ENCODE measurements at regions not wholly inside any gene's neighbourhood (a gene's known extent, or its start where the extent isn't known, plus 50 kb on each side); places are given as distances from the start of the nearest gene placed in this dataset.

DNA sequence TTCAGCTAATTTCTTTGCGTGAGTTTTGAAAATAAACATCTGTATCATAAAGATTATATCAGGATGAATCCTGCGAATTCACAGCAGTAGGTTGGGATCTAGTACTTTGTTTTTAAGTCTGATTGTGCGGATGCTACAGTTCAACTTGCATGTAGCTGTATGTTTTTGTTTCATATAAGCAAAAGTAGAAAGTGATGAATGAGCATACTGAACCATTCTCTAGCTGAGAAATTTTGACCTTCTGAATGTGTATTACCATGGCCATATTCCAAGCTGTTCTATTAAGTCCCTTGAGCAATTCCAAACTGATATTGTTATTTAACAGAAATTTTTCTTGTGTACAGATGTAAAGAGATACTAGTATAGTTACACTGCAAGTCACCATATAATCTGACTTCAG, 358.8 kb upstream of the MEOX2 start:
- Histone ChIP-seq H3K9ac (ENCODE audit: low read length) (no peak overlapping the region), H3K9me3 (ENCODE audit: insufficient read depth, low read depth, low read length) (no peaks in the 10 kb centered on the region), H3K36me3 (ENCODE audit: insufficient read depth, low read length) (no peaks in the 10 kb centered on the region), H3K4me1 (ENCODE audit: insufficient read depth, low read length) (no peaks in the 10 kb centered on the region), H4K20me1 (ENCODE audit: insufficient read depth, low read length) (no peaks in the 10 kb centered on the region), H2AFZ (ENCODE audit: low read depth, low read length) (no peak overlapping the region), H3K27ac (ENCODE audit: low read depth, low read length) (no peak overlapping the region), H3K4me2 (ENCODE audit: low read length) (no peak overlapping the region), H3K27me3 (ENCODE audit: insufficient read depth, low read length) (no peaks in the 10 kb centered on the region), H3K4me3 (ENCODE audit: insufficient read depth, low read depth, low read length) (no peak overlapping the region), H3K79me2 (ENCODE audit: insufficient read depth, low read length) (no peaks in the 10 kb centered on the region)
- Mint-ChIP-seq H3K27ac (ENCODE audit: unreplicated experiment) (no peak overlapping the region), H3K27me3 (ENCODE audit: low read depth, unreplicated experiment) (no peaks in the 10 kb centered on the region), H3K9me3 (ENCODE audit: unreplicated experiment) (peaks cover 2% of the 10 kb centered on the region), H3K4me3 (ENCODE audit: unreplicated experiment) (no peak overlapping the region), H3K36me3 (ENCODE audit: low read depth, unreplicated experiment) (no peaks in the 10 kb centered on the region), H3K4me1 (ENCODE audit: low read depth, unreplicated experiment) (peaks cover 4% of the 10 kb centered on the region)
- TF ChIP-seq, protein P1, sequence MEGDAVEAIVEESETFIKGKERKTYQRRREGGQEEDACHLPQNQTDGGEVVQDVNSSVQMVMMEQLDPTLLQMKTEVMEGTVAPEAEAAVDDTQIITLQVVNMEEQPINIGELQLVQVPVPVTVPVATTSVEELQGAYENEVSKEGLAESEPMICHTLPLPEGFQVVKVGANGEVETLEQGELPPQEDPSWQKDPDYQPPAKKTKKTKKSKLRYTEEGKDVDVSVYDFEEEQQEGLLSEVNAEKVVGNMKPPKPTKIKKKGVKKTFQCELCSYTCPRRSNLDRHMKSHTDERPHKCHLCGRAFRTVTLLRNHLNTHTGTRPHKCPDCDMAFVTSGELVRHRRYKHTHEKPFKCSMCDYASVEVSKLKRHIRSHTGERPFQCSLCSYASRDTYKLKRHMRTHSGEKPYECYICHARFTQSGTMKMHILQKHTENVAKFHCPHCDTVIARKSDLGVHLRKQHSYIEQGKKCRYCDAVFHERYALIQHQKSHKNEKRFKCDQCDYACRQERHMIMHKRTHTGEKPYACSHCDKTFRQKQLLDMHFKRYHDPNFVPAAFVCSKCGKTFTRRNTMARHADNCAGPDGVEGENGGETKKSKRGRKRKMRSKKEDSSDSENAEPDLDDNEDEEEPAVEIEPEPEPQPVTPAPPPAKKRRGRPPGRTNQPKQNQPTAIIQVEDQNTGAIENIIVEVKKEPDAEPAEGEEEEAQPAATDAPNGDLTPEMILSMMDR (IDR thresholded peaks at IDR 0.05; ENCODE audit: insufficient read depth, low read depth, low read length), result no peak
- TF ChIP-seq EZH2 (IDR thresholded peaks at IDR 0.05; ENCODE audit: insufficient read depth, low read length), result no peak
- FAIRE-seq (no peak), DNase-seq (ENCODE audit: low read depth) (no peak)

DNA sequence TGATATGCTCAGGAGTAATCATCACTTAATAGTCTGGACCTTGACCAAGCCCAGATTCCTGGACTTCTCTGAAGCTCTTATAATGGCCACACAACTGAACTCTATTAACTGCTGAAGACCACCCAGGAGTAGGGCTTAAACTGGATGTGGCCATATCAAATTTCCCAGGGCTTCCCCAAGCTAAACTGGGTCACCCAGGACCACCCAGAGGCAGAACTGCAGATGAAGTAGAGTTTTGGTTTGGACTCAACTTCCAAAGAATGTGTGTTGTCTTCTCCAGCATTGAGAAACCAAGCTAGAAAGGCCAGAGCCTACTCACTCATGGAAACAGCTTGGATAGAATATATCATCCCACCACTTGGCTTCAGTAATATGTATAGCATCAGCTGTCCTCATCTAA, 358.2 kb upstream of the MEOX2 start:
- Mint-ChIP-seq H3K36me3 (ENCODE audit: low read depth, unreplicated experiment) (no peaks in the 10 kb centered on the region), H3K9me3 (ENCODE audit: unreplicated experiment) (peaks cover 2% of the 10 kb centered on the region), H3K4me1 (ENCODE audit: low read depth, unreplicated experiment) (peaks cover 5% of the 10 kb centered on the region), H3K27me3 (ENCODE audit: low read depth, unreplicated experiment) (no peaks in the 10 kb centered on the region), H3K27ac (ENCODE audit: unreplicated experiment) (no peak overlapping the region), H3K4me3 (ENCODE audit: unreplicated experiment) (no peak overlapping the region)
- FAIRE-seq, result no peak
- no peak overlapping the region for H3K27ac ChIP-seq (ENCODE audit: low read depth, low read length)
- no peak overlapping the region for H3K4me3 ChIP-seq (ENCODE audit: insufficient read depth, low read depth, low read length)
- H3K4me1 ChIP-seq (ENCODE audit: insufficient read depth, low read length), result no peaks in the 10 kb centered on the region
- no peaks in the 10 kb centered on the region for H3K27me3 ChIP-seq (ENCODE audit: insufficient read depth, low read length)
- H3K79me2 ChIP-seq (ENCODE audit: insufficient read depth, low read length), result no peaks in the 10 kb centered on the region
- H3K36me3 ChIP-seq (ENCODE audit: insufficient read depth, low read length), result no peaks in the 10 kb centered on the region
- DNase-seq (ENCODE audit: low read depth), result no peak
- no peaks in the 10 kb centered on the region for H3K9me3 ChIP-seq (ENCODE audit: insufficient read depth, low read depth, low read length)
- TF ChIP-seq, protein P1 (IDR thresholded peaks at IDR 0.05; ENCODE audit: insufficient read depth, low read depth, low read length), result no peak
- no peak for TF ChIP-seq EZH2 (IDR thresholded peaks at IDR 0.05; ENCODE audit: insufficient read depth, low read length)
- no peak overlapping the region for H3K9ac ChIP-seq (ENCODE audit: low read length)
- H2AFZ ChIP-seq (ENCODE audit: low read depth, low read length), result no peak overlapping the region
- H3K4me2 ChIP-seq (ENCODE audit: low read length), result no peak overlapping the region
- H4K20me1 ChIP-seq (ENCODE audit: insufficient read depth, low read length), result no peaks in the 10 kb centered on the region

DNA sequence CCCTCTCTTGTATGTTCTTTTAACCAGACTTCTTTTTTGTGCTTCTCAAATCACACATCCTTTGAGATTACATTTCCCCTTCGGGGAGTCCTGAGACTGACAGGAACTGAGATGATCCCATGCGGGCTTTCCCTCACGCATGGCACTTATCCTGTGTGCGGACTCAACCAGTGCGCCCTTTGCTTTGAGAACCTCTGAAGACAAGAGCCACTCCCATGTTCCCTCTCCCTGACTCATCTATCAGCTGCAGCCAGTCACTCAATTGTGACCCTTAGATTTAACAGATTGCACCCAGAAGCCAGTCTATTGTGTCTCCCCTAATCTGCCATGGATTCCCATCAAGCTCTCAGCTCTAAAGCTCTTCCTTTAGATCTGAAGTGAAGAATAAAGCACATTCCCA, 353.9 kb upstream of the MEOX2 start:
- DNase-seq (ENCODE audit: low read depth) (no peak), FAIRE-seq (no peak)
- Mint-ChIP-seq H3K27me3 (ENCODE audit: low read depth, unreplicated experiment) (no peaks in the 10 kb centered on the region), H3K4me1 (ENCODE audit: low read depth, unreplicated experiment) (peaks cover 5% of the 10 kb centered on the region), H3K4me3 (ENCODE audit: unreplicated experiment) (no peak overlapping the region), H3K9me3 (ENCODE audit: unreplicated experiment) (peaks cover 8% of the 10 kb centered on the region), H3K36me3 (ENCODE audit: low read depth, unreplicated experiment) (no peaks in the 10 kb centered on the region), H3K27ac (ENCODE audit: unreplicated experiment) (no peak overlapping the region)
- Histone ChIP-seq H3K27ac (ENCODE audit: low read depth, low read length) (no peak overlapping the region), H3K4me1 (ENCODE audit: insufficient read depth, low read length) (no peaks in the 10 kb centered on the region), H3K27me3 (ENCODE audit: insufficient read depth, low read length) (no peaks in the 10 kb centered on the region), H2AFZ (ENCODE audit: low read depth, low read length) (no peak overlapping the region), H3K4me3 (ENCODE audit: insufficient read depth, low read depth, low read length) (no peak overlapping the region), H3K79me2 (ENCODE audit: insufficient read depth, low read length) (no peaks in the 10 kb centered on the region), H4K20me1 (ENCODE audit: insufficient read depth, low read length) (no peaks in the 10 kb centered on the region), H3K36me3 (ENCODE audit: insufficient read depth, low read length) (no peaks in the 10 kb centered on the region), H3K4me2 (ENCODE audit: low read length) (no peak overlapping the region), H3K9me3 (ENCODE audit: insufficient read depth, low read depth, low read length) (no peaks in the 10 kb centered on the region), H3K9ac (ENCODE audit: low read length) (no peak overlapping the region)
- TF ChIP-seq, protein P1 (IDR thresholded peaks at IDR 0.05; ENCODE audit: insufficient read depth, low read depth, low read length), result no peak
- no peak for TF ChIP-seq EZH2 (IDR thresholded peaks at IDR 0.05; ENCODE audit: insufficient read depth, low read length)

Data from astrocyte (in vitro differentiated cells and primary cell).